Loucy (cell line): ENCODE measurements at regions not wholly inside any gene's neighbourhood (a gene's known extent, or its start where the extent isn't known, plus 50 kb on each side); places are given as distances from the start of the nearest gene placed in this dataset.
A peak's percentile ranks its signal among the peaks of the same experiment; 100 is the strongest.

Experiments
- H2AFZ ChIP-seq: fragments of 200-600 bp; sonication (generic); 2 replicates; pipeline ENCODE4 v1.6.0; 2016; ENCODE audit warnings: antibody characterized with exemption, mild to moderate bottlenecking, low read length, moderate library complexity
- H3F3A ChIP-seq: fragments of 200-600 bp; 2 replicates; pipeline ENCODE4 v1.6.0; 2016; ENCODE audit warnings: antibody characterized with exemption, low read depth, mild to moderate bottlenecking
- H3K27me3 ChIP-seq: fragments of 200-600 bp; sonication (generic); 2 replicates; pipeline ENCODE4 v1.6.1; 2014; ENCODE audit warnings: low read length, mild to moderate bottlenecking; ENCODE audit not compliant: insufficient read depth, poor library complexity, severe bottlenecking
- H3K36me3 ChIP-seq: fragments of 200-600 bp; sonication (generic); 2 replicates; pipeline ENCODE4 v1.6.1; 2016; ENCODE audit warnings: low read length; ENCODE audit not compliant: insufficient read depth
- H3K4me1 ChIP-seq: fragments of 200-600 bp; sonication (generic); 2 replicates; pipeline ENCODE4 v1.5.1; 2014; ENCODE audit warnings: low read length, mild to moderate bottlenecking; ENCODE audit not compliant: insufficient read depth, poor library complexity, severe bottlenecking
- H3K4me2 ChIP-seq: fragments of 200-600 bp; sonication (generic); 2 replicates; pipeline ENCODE4 v1.6.0; 2014; ENCODE audit warnings: antibody characterized with exemption, low read length, low read depth, mild to moderate bottlenecking; ENCODE audit not compliant: poor library complexity, severe bottlenecking
- H3K4me3 ChIP-seq: fragments of 200-600 bp; sonication (generic); 2 replicates; pipeline ENCODE4 v1.5.1; 2014; ENCODE audit warnings: low read length, mild to moderate bottlenecking, mixed read lengths; ENCODE audit not compliant: poor library complexity, severe bottlenecking
- H3K79me2 ChIP-seq: fragments of 200-600 bp; sonication (generic); 2 replicates; pipeline ENCODE4 v1.6.1; 2014; ENCODE audit warnings: low read length; ENCODE audit not compliant: insufficient read depth
- H3K9ac ChIP-seq: fragments of 200-600 bp; sonication (generic); 2 replicates; pipeline ENCODE4 v1.6.0; 2014; ENCODE audit warnings: mild to moderate bottlenecking, low read depth, low read length, moderate library complexity; ENCODE audit not compliant: poor library complexity, severe bottlenecking
- H3K9me2 ChIP-seq: fragments of 200-600 bp; sonication (generic); replicated peaks from 2 replicates; pipeline ENCODE4 v1.6.1; 2016; ENCODE audit warnings: low read depth, low read length, mixed read lengths
- H3K9me3 ChIP-seq: fragments of 200-600 bp; sonication (generic); 2 replicates; pipeline ENCODE4 v1.6.1; 2014; ENCODE audit warnings: mild to moderate bottlenecking, antibody characterized with exemption, low read length, low read depth; ENCODE audit not compliant: insufficient read depth
- H4K20me1 ChIP-seq: fragments of 200-600 bp; sonication (generic); 2 replicates; pipeline ENCODE4 v1.6.0; 2014; ENCODE audit warnings: antibody characterized with exemption, low read length, mild to moderate bottlenecking; ENCODE audit not compliant: insufficient read depth, poor library complexity, severe bottlenecking
- CTCF ChIP-seq: fragments of 200-600 bp; sonication (generic); conservative IDR thresholded peaks from 2 replicates; pipeline ENCODE4 v1.5.1; 2014; ENCODE audit warnings: mild to moderate bottlenecking, antibody characterized with exemption, low read length
- EZH2phosphoT487 ChIP-seq: fragments of 200-600 bp; IDR thresholded peaks from 2 replicates; pipeline ENCODE4 v1.6.1; 2018; ENCODE audit warnings: antibody characterized with exemption, mild to moderate bottlenecking, moderate library complexity, borderline replicate concordance

GRCh38 chr2:123157016-123157415 lies 868.1 kb upstream of the CNTNAP5 start:
- H3K4me3 ChIP-seq = no peak overlapping the region
- H3K36me3 ChIP-seq = no peaks in the 10 kb centered on the region
- no peaks in the 10 kb centered on the region for H3K9me3 ChIP-seq
- no peaks in the 10 kb centered on the region for H3F3A ChIP-seq
- no peaks in the 10 kb centered on the region for H3K27me3 ChIP-seq
- TF ChIP-seq EZH2phosphoT487 (no peak), CTCF (no peak)
- peak overlapping the region; percentile 30 for H3K9ac ChIP-seq
- no peaks in the 10 kb centered on the region for H3K79me2 ChIP-seq
- H4K20me1 ChIP-seq = no peaks in the 10 kb centered on the region
- no peaks in the 10 kb centered on the region for H3K9me2 ChIP-seq
- H3K4me1 ChIP-seq = peaks cover 13% of the 10 kb centered on the region
- H2AFZ ChIP-seq = peak overlapping the region; percentile 45; the same call in 1 of the 2 replicates
- peak overlapping the region; percentile 1 for H3K4me2 ChIP-seq

- no peaks in the 10 kb centered on the region for H3F3A ChIP-seq
- H3K4me3 ChIP-seq = no peak overlapping the region
- H4K20me1 ChIP-seq = no peaks in the 10 kb centered on the region
- H3K79me2 ChIP-seq = no peaks in the 10 kb centered on the region
- no peak overlapping the region for H3K4me2 ChIP-seq
- no peaks in the 10 kb centered on the region for H3K9me3 ChIP-seq
- no peak for TF ChIP-seq EZH2phosphoT487
- TF ChIP-seq CTCF = no peak
- H3K9ac ChIP-seq = no peak overlapping the region
- H3K9me2 ChIP-seq = no peaks in the 10 kb centered on the region
- H3K4me1 ChIP-seq = peaks cover under 1% of the 10 kb centered on the region
- no peaks in the 10 kb centered on the region for H3K27me3 ChIP-seq
- H2AFZ ChIP-seq = no peak overlapping the region
- H3K36me3 ChIP-seq = no peaks in the 10 kb centered on the region
Measured at GRCh38 chr2:123162400-123163016, 862.6 kb upstream of the CNTNAP5 start.

- H3K27me3 ChIP-seq = no peaks in the 10 kb centered on the region
- TF ChIP-seq CTCF (no peak), EZH2phosphoT487 (no peak)
- no peak overlapping the region for H2AFZ ChIP-seq
Measured at GRCh38 chr2:123163398-123163797, 861.7 kb upstream of the CNTNAP5 start.

More at GRCh38 chr2:123163398-123163797, 861.7 kb upstream of the CNTNAP5 start:
- H3K9me2 ChIP-seq = no peaks in the 10 kb centered on the region
- H3F3A ChIP-seq = no peaks in the 10 kb centered on the region
- H3K36me3 ChIP-seq = no peaks in the 10 kb centered on the region
- no peak overlapping the region for H3K4me2 ChIP-seq
- no peak overlapping the region for H3K9ac ChIP-seq
- no peak overlapping the region for H3K4me3 ChIP-seq
- H3K4me1 ChIP-seq = no peaks in the 10 kb centered on the region
- H4K20me1 ChIP-seq = no peaks in the 10 kb centered on the region
- no peaks in the 10 kb centered on the region for H3K79me2 ChIP-seq
- peaks cover under 1% of the 10 kb centered on the region; the same call in 1 of the 2 replicates for H3K9me3 ChIP-seq
